ENCODE measurements at regions not wholly inside any gene's neighbourhood (a gene's known extent, or its start where the extent isn't known, plus 50 kb on each side); places are given as distances from the start of the nearest gene placed in this dataset.

DNA sequence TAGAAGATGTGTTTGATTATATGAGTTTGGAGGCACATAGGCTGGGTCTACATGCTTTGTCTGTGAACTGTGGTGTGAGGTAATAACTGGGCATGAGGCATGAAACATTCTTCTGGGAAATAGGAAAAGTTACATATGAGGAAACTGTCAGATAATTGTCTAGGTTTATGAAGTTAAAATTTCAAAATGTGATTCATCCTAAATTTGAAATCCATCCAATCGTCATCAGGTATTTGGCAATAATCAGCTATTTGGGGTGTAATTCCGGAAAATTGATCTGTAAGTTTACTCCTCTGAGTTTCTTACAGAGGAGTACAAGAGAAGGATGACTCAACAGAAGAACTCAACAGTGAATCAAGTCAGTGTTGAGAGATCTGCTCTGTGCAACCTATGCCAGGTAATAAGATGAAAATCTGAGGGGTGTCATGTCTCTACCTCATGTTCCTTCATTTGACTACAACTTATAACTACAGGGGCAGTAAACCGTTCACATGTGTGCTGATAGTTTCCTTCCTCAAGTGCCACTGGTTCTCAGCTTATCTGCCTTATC is 1171.6 kb upstream of the CDH18 start:
- DNase-seq = no peak

DNA sequence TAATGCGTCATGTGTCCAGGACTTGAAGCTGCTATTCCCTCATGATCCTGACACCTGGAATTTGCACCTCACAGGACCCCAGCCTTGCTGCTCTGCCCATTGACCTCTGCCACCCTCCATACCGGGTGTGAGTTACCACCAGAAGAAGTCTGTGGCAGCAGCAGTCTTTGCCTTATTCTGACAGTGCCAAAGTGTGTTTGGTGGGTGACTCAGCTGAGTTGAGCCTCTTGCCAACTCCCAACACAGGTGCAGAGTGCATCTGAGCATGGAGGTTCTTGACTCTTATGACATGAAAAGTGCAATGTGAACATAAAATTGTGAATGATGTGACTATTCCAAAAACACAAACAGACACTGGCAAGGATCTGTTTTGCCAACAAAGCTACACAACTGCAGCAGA is 1166.5 kb upstream of the CDH18 start:
- DNase-seq = no peak

GRCh38 chr5:21152611-21153010 is 1164.6 kb upstream of the CDH18 start:
- DNase-seq = no peak

DNA sequence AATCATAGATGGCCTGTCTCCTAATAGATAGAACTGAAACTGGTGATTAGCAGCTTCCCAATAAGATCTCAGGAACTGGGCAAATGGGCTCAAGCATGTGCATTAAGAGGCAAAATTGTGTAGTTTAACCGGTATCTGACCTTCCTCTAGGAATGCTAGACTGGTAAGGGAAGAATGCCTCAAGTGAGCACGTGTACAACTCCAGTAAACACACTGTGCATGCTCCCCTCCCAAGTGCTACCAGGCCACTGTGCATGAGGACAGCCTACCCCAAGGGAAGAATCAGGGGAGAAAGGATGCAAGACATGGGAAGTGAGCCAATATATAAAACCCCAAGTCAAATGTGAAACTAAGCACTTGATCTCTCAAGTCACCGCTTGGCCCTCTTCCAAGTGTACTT is 1157.4 kb upstream of the CDH18 start:
- no peak for DNase-seq

- DNase-seq = no peak
Measured at GRCh38 chr5:21143686-21144085, 1155.7 kb upstream of the CDH18 start.

DNA sequence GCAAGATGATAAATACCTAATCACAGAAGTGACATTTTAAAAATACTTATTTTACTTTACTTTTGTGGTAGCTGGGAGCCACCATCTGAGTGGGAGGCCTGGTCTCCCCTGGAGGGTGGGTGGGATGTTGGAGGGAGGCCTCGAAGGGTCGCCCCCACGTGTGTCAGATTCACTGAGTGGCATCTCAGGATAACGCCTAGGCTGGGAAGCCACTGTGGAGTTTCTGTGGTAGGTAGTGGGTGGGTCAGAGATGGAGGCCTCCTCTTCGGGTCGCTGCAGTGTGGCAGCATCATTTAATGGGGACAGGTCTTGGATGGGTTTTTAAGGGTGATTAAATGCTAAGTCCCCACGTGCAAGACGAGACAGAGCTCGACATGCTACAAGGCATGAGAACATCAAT is 1154.8 kb upstream of the CDH18 start:
- no peak for DNase-seq

- no peak for DNase-seq
Measured at GRCh38 chr5:21140987-21141386, 1153.0 kb upstream of the CDH18 start.

GRCh38 chr5:21126236-21126635 is 1138.2 kb upstream of the CDH18 start:
- no peak for DNase-seq

DNA sequence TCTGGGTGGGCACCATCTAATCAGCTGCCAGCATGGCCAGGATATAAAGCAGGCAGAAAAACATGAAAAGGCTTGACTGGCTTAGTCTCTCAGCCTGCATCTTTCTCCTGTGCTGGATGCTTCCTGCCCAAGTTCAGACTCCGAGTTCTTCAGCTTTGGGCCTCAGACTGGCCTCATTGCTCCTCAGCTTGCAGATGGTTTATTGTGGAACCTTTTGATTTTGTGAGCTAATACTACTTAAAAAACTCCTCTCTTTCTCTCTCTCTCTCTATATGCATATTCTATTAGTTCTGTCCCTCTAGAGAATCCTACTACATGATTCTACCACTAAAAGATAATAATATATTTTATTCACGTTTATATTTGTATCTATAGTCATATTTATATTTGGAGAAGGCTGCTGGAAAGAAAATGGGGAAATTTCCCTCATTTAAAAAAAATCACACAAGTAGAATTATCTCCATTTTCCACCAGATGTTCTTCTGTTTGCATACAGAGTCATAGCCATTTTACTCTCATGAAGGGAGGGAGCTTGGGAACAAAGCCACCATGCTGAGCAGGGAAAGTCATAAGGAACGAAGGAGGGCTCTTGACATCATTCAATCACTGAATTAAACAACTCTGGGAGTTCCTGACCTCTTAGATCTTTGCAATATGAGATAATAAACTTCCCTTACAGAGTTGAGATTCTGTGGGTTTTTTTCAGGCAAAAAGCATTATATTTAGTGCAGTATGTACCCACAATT is 1137.4 kb upstream of the CDH18 start:
- no peak for DNase-seq

DNA sequence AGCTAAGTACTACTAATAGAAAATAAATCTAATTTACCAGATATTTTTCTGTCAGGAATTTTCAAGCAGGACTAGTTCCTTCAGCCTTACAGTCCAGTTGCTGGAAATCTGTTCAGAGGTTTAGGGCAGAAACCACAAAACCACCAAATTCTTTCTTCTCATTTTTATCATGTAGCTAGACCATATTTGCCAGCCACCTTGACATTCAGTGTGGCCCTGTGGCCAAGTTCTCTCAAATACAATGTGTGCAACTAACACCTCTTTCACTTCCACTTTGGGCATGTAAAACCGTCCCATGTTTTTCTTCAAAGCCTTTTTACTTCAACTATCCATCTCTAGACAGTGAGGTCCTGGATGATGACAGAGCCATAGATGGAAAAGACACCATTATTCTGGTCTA is 1133.2 kb upstream of the CDH18 start:
- no peak for DNase-seq

- no peak for DNase-seq
Measured at GRCh38 chr5:21097661-21098060, 1109.7 kb upstream of the CDH18 start.

GRCh38 chr5:21094619-21095018 is 1106.6 kb upstream of the CDH18 start:
- no peak for DNase-seq

DNA sequence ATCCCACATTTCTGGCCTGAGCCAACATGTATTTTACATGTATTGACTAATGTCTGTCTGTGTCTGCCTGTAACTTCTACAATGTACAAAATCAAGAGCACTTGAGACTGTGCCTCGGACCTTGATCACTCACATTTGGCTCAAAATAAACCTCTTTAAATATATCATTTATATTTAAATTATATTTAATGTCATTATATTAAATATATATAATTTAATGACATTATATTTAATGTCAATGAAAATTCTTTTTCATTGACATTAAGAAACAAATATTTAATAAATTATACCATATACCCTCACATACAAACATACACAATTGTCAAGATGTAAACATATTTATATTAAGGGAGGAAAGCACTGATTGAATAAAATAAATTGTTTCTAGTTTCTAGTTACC is 1099.8 kb upstream of the CDH18 start:
- DNase-seq = no peak

- DNase-seq = no peak
Measured at GRCh38 chr5:21085791-21086190, 1097.8 kb upstream of the CDH18 start.

DNA sequence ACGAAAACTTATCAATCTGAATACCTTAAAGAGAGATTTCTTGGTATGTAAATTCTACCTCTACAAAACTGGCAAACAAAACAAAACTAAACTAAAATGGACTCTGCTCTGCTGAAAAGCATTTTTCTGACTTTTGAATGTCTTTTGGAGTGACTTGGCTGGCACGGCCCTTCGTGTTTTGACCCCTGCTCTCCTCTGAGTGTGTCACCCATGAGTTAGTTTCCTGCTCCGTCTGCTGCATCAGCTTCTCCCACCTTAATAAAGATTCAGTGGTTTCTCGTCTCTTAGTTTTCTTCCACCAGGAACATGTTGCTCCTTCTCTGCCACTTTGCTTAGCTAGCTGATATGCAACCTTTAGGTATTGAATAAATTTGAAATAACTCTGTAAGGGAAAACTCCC is 1084.0 kb upstream of the CDH18 start:
- DNase-seq = no peak

DNA sequence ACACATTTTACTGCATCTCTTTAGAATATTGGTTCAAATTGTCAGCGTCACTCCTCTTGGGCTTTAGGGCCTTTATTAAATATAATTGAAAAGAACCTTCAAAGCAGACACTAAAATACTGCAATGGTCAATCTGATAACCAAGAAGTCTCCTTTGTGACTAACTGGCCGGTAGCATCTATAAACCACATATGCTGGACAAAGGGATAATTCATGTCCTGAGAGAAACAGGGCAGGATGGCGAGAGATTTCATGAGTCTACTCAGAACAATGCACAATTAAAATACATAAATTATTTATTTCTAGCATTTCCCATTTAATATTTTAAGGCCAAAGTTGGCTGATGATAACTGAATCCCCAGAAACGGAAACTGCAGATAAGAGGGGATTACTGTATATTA is 1083.4 kb upstream of the CDH18 start:
- DNase-seq = no peak

GRCh38 chr5:21070858-21071257 is 1082.9 kb upstream of the CDH18 start:
- no peak for DNase-seq

- DNase-seq = no peak
Measured at GRCh38 chr5:21067724-21068123, 1079.7 kb upstream of the CDH18 start.

DNA sequence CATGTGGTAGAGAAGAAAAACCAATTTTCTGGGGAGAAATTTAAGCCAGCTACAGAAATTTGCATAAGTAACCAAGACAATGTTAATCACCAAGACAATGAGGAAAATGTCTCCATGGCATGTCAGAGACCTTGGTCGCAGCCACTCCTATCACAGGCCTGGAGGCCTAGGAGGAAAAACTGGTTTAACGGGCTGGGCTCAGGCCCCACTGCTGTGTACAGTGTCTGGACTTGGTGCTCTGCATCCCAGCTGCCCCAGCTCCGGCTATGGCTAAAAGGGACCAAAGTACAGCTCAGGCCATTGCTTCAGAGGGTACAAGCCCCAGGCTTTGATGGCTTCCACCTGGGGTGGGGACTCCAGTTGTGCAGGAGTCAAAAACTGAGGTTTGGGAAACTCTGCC is 1075.1 kb upstream of the CDH18 start:
- DNase-seq = no peak

- DNase-seq = no peak
Measured at GRCh38 chr5:21058289-21058688, 1070.3 kb upstream of the CDH18 start.

DNA sequence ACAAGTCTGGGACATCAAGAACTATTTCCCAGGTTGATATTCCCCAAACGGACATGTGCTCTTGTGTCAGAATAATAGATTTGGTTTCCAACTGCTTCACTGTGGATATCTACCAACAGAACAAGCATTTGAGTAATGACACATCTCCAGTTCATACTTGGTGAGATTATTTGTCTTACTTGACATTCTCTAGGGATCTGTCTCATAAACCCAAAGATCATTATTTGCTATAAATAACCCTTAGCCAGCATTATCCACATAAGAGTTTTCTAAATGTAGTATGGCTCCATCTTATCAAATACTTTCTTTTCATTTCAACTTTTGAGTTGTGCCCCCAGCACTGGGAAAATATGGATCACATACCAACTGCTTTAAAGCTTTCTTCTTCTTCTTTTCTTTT is 1063.9 kb upstream of the CDH18 start:
- DNase-seq = no peak

- no peak for DNase-seq
Measured at GRCh38 chr5:21049901-21050300, 1061.9 kb upstream of the CDH18 start.

DNA sequence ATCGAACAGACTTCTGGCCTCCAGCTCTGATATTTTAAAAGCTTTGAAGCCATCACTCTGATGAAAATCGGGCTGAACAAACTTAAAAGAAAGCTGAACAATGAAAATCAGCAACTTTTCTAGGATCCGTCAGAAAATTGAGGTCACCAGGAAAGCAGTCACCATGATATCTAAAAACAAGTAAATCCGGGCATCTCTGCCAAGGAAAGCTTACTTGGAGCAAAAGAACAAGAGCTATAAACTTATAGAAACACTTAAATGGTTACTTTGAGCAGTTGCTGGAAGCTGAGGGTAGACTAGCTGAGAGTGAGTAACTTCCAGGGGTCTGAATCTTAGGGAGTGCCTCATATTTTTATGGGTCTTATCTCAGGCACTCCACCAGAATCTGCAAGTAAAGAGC is 1043.0 kb upstream of the CDH18 start:
- DNase-seq = no peak

DNA sequence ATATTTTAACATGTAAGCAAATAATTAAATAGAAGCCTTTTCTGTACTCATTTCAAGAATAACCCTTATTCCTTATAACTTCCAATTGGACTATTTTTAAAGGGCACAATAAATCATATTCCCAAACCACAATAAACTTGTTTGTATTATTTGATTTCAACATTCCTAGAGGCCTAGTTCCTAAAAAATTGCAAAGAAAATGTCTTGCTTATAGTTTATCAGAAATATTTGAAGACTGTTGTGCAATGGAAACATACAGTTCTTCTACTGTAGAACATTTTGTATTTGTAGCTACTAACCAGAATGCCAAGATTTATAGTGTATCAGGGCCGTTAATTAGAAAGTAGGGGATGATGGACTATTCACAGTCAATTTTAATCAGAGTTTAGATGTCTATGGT is 1037.0 kb upstream of the CDH18 start:
- no peak for DNase-seq

GRCh38 chr5:21013237-21013636 is 1025.2 kb upstream of the CDH18 start:
- DNase-seq = no peak

Measured in DMS 273 treated with DMSO at 0.1 percent for 48 hours (cell line).